Mesenchymal stem cell (in vitro differentiated cells and primary cell): ENCODE measurements at regions not wholly inside any gene's neighbourhood (a gene's known extent, or its start where the extent isn't known, plus 50 kb on each side); places are given as distances from the start of the nearest gene placed in this dataset.

Source experiments
- DNase-seq: peaks from one replicate; pipeline ENCODE4 v3.0.0-alpha.2; 2013
- H2AFZ ChIP-seq: one replicate; pipeline ENCODE4 v1.6.1; 2013; ENCODE audit warnings: low read depth, mild to moderate bottlenecking, control low read depth, inconsistent platforms, low read length, moderate library complexity
- H2AK5ac ChIP-seq: 2 replicates; pipeline ENCODE4 v1.6.1; 2013; ENCODE audit warnings: low read length, moderate library complexity, mild to moderate bottlenecking, inconsistent platforms; ENCODE audit not compliant: severe bottlenecking
- H2BK120ac ChIP-seq: one replicate; pipeline ENCODE4 v1.6.1; 2013; ENCODE audit warnings: low read depth, mild to moderate bottlenecking, inconsistent platforms, low read length, moderate library complexity
- H2BK12ac ChIP-seq, 2 experiments: one replicate each; pipeline ENCODE4 v1.6.1; 2013; ENCODE audit warnings: inconsistent platforms in 2 of 2, low read length in 2 of 2, mild to moderate bottlenecking in 2 of 2, moderate library complexity in 2 of 2, control low read depth in 1 of 2
- H2BK15ac ChIP-seq: one replicate; pipeline ENCODE4 v1.6.1; 2013; ENCODE audit warnings: mild to moderate bottlenecking, low read depth, inconsistent platforms; ENCODE audit not compliant: poor library complexity, severe bottlenecking
- H2BK5ac ChIP-seq: 2 replicates; pipeline ENCODE4 v1.6.1; 2013; ENCODE audit warnings: low read depth, mild to moderate bottlenecking, low read length, control low read depth, inconsistent platforms; ENCODE audit not compliant: poor library complexity, severe bottlenecking
- H3K14ac ChIP-seq, 2 experiments: one replicate each; pipeline ENCODE4 v1.6.1; 2013; ENCODE audit warnings: inconsistent platforms in 2 of 2, low read length in 2 of 2, control low read depth in 1 of 2, mild to moderate bottlenecking in 1 of 2, moderate library complexity in 1 of 2
- H3K18ac ChIP-seq, 2 experiments: one replicate each; pipeline ENCODE4 v1.6.1; 2013; ENCODE audit warnings: inconsistent platforms in 2 of 2, low read length in 2 of 2, control low read depth in 1 of 2, low read depth in 1 of 2, mild to moderate bottlenecking in 1 of 2
- H3K23ac ChIP-seq, 2 experiments: one replicate each; pipeline ENCODE4 v1.6.1; 2013; ENCODE audit warnings: inconsistent platforms in 2 of 2, low read length in 2 of 2, mild to moderate bottlenecking in 2 of 2, moderate library complexity in 2 of 2, control low read depth in 1 of 2
- H3K27ac ChIP-seq: 2 replicates; pipeline ENCODE4 v1.5.1; 2013; ENCODE audit warnings: mild to moderate bottlenecking, moderate library complexity, low read length, control low read depth, inconsistent platforms; ENCODE audit not compliant: poor library complexity, severe bottlenecking
- H3K27me3 ChIP-seq, 2 experiments: 2 replicates each; pipeline versions ENCODE4 v1.6.1 to v1.7.0; 2013; ENCODE audit warnings: low read length in 2 of 2, mild to moderate bottlenecking in 2 of 2, moderate library complexity in 2 of 2, control low read depth in 1 of 2, inconsistent platforms in 1 of 2; ENCODE audit not compliant: control insufficient read depth in 1 of 2, insufficient read depth in 1 of 2
- H3K36me3 ChIP-seq, 2 experiments: 2 replicates each; pipeline versions ENCODE4 v1.6.1 to v1.7.0; 2013; ENCODE audit warnings: low read length in 2 of 2, control low read depth in 1 of 2, inconsistent platforms in 1 of 2, low read depth in 1 of 2, mild to moderate bottlenecking in 1 of 2; ENCODE audit not compliant: insufficient read depth in 2 of 2, control insufficient read depth in 1 of 2
- H3K4ac ChIP-seq, 2 experiments: one replicate each; pipeline ENCODE4 v1.6.1; 2013; ENCODE audit warnings: inconsistent platforms in 2 of 2, low read length in 2 of 2, mild to moderate bottlenecking in 2 of 2, moderate library complexity in 2 of 2, control low read depth in 1 of 2, low read depth in 1 of 2
- H3K4me1 ChIP-seq: 2 replicates; pipeline ENCODE4 v1.6.1; 2013; ENCODE audit warnings: low read depth, low read length, control low read depth; ENCODE audit not compliant: control insufficient read depth, insufficient read depth
- H3K4me2 ChIP-seq: 2 replicates; pipeline ENCODE4 v1.6.1; 2013; ENCODE audit warnings: low read length, mild to moderate bottlenecking, inconsistent platforms; ENCODE audit not compliant: poor library complexity, severe bottlenecking
- H3K4me3 ChIP-seq, 2 experiments: 2 replicates each; pipeline versions ENCODE4 v1.5.1 to v1.7.0; 2013; ENCODE audit warnings: low read length in 2 of 2, mild to moderate bottlenecking in 2 of 2, control low read depth in 1 of 2, low read depth in 1 of 2; ENCODE audit not compliant: insufficient read depth in 1 of 2
- H3K79me1 ChIP-seq: replicated peaks from 2 replicates; pipeline ENCODE4 v1.6.1; 2013; ENCODE audit warnings: mild to moderate bottlenecking, control low read depth, low read length, inconsistent platforms; ENCODE audit not compliant: poor library complexity, severe bottlenecking
- H3K9ac ChIP-seq: 2 replicates; pipeline ENCODE4 v1.7.0; 2013; ENCODE audit warnings: mild to moderate bottlenecking, low read length, moderate library complexity
- H3K9me3 ChIP-seq: 2 replicates; pipeline ENCODE4 v1.7.0; 2013; ENCODE audit warnings: mild to moderate bottlenecking, low read length; ENCODE audit not compliant: control insufficient read depth
- H4K8ac ChIP-seq: one replicate; pipeline ENCODE4 v1.6.1; 2013; ENCODE audit warnings: inconsistent platforms, mild to moderate bottlenecking, low read length, moderate library complexity
- H4K91ac ChIP-seq: one replicate; pipeline ENCODE4 v1.6.1; 2013; ENCODE audit warnings: mild to moderate bottlenecking, low read length, inconsistent platforms
- WGBS: methylation state at CpG from one replicate; pipeline ENCODE4 v1.1.7; 2013; ENCODE audit warnings: mixed read lengths; 5-methylcytosine and 5-hydroxymethylcytosine counted together

GRCh38 chr14:77989441-77989991 is 180.7 kb upstream of the NRXN3 start:
- WGBS = 61% methylated on average over 16 of the region's 16 CpGs
- no peak overlapping the region for H2BK12ac ChIP-seq

GRCh38 chr14:77990337-77990736 is 179.8 kb upstream of the NRXN3 start:
- H3K27me3 ChIP-seq = no peaks in the 10 kb centered on the region
- H4K91ac ChIP-seq = no peak overlapping the region
- no peak overlapping the region for H2BK120ac ChIP-seq
- H3K4me1 ChIP-seq = no peaks in the 10 kb centered on the region
- H3K79me1 ChIP-seq = no peaks in the 10 kb centered on the region
- H3K4me2 ChIP-seq = no peak overlapping the region
- H2AK5ac ChIP-seq = no peak overlapping the region
- H2BK12ac ChIP-seq = no peak overlapping the region
- H2AFZ ChIP-seq = no peak overlapping the region
- no peaks in the 10 kb centered on the region for H3K36me3 ChIP-seq
- H3K4ac ChIP-seq = no peak overlapping the region
- no peak overlapping the region for H2BK5ac ChIP-seq
- H3K14ac ChIP-seq = no peak overlapping the region
- no peak overlapping the region for H3K18ac ChIP-seq
- no peak overlapping the region for H2BK15ac ChIP-seq
- no peak overlapping the region for H3K4me3 ChIP-seq
- no peak overlapping the region for H3K23ac ChIP-seq
- H3K27ac ChIP-seq = no peak overlapping the region
- WGBS = 69% methylated on average over 3 of the region's 3 CpGs
- no peak for DNase-seq
- no peak overlapping the region for H3K9ac ChIP-seq
- no peaks in the 10 kb centered on the region for H3K9me3 ChIP-seq
- no peak overlapping the region for H4K8ac ChIP-seq

More at GRCh38 chr14:77989441-77989991, 180.7 kb upstream of the NRXN3 start:
- no peaks in the 10 kb centered on the region for H3K36me3 ChIP-seq
- H2AFZ ChIP-seq = no peak overlapping the region
- peak overlapping the region in 1 of 2 experiments; percentile 29 for H3K4me3 ChIP-seq
- H2BK15ac ChIP-seq = no peak overlapping the region
- no peaks in the 10 kb centered on the region for H3K27me3 ChIP-seq
- H4K91ac ChIP-seq = no peak overlapping the region
- H2BK5ac ChIP-seq = no peak overlapping the region
- no peaks in the 10 kb centered on the region for H3K79me1 ChIP-seq
- peak overlapping the region; percentile 71 for H3K9ac ChIP-seq
- H3K18ac ChIP-seq = no peak overlapping the region
- no peak for DNase-seq
- no peak overlapping the region for H4K8ac ChIP-seq
- H3K14ac ChIP-seq = no peak overlapping the region
- H3K4me1 ChIP-seq = no peaks in the 10 kb centered on the region
- no peak overlapping the region for H2BK120ac ChIP-seq
- H3K27ac ChIP-seq = no peak overlapping the region
- no peak overlapping the region for H3K23ac ChIP-seq
- H3K4me2 ChIP-seq = no peak overlapping the region
- no peaks in the 10 kb centered on the region for H3K9me3 ChIP-seq
- H3K4ac ChIP-seq = no peak overlapping the region
- H2AK5ac ChIP-seq = no peak overlapping the region

- Histone ChIP-seq H3K14ac (no peak overlapping the region), H2BK120ac (no peak overlapping the region), H2AK5ac (no peak overlapping the region), H3K9ac (no peak overlapping the region), H2AFZ (no peak overlapping the region), H4K8ac (no peak overlapping the region), H3K27me3 (no peaks in the 10 kb centered on the region), H3K4me3 (no peak overlapping the region), H3K18ac (no peak overlapping the region), H2BK15ac (no peak overlapping the region), H2BK5ac (no peak overlapping the region), H3K79me1 (no peaks in the 10 kb centered on the region), H3K9me3 (no peaks in the 10 kb centered on the region), H3K36me3 (no peaks in the 10 kb centered on the region), H4K91ac (no peak overlapping the region), H3K4ac (no peak overlapping the region), H3K4me1 (no peaks in the 10 kb centered on the region), H3K27ac (no peak overlapping the region), H2BK12ac (no peak overlapping the region), H3K23ac (no peak overlapping the region), H3K4me2 (no peak overlapping the region)
- DNase-seq = no peak
- WGBS = 40% methylated on average over 4 of the region's 4 CpGs
Observed at GRCh38 chr14:77991128-77991772, 178.9 kb upstream of the NRXN3 start.

GRCh38 chr14:78005325-78005724 is 164.8 kb upstream of the NRXN3 start:
- Histone ChIP-seq H2BK120ac (no peak overlapping the region), H4K8ac (no peak overlapping the region)

More at GRCh38 chr14:78005325-78005724, 164.8 kb upstream of the NRXN3 start:
- no peak overlapping the region for H2AFZ ChIP-seq
- no peak overlapping the region for H3K23ac ChIP-seq
- H3K4me3 ChIP-seq = no peak overlapping the region
- no peak overlapping the region for H3K4ac ChIP-seq
- H2BK15ac ChIP-seq = no peak overlapping the region
- no peaks in the 10 kb centered on the region for H3K27me3 ChIP-seq
- H3K27ac ChIP-seq = no peak overlapping the region
- no peaks in the 10 kb centered on the region for H3K4me1 ChIP-seq
- WGBS = 33% methylated on average over 1 of the region's 1 CpG
- H2BK12ac ChIP-seq = no peak overlapping the region
- DNase-seq = no peak
- H2BK5ac ChIP-seq = no peak overlapping the region
- no peak overlapping the region for H4K91ac ChIP-seq
- H3K36me3 ChIP-seq = no peaks in the 10 kb centered on the region
- peak overlapping the region; percentile 71 for H3K9ac ChIP-seq
- no peak overlapping the region for H3K4me2 ChIP-seq
- no peaks in the 10 kb centered on the region for H3K79me1 ChIP-seq
- peaks cover 21% of the 10 kb centered on the region for H3K9me3 ChIP-seq
- H3K18ac ChIP-seq = no peak overlapping the region
- no peak overlapping the region for H3K14ac ChIP-seq
- no peak overlapping the region for H2AK5ac ChIP-seq
